Activated CD8-positive, alpha-beta memory T cell treated with anti-CD3 and anti-CD28 coated beads, Interleukin-2, amount 50 U/mL, for 48 hours (primary cell): ENCODE measurements at regions not wholly inside any gene's neighbourhood (a gene's known extent, or its start where the extent isn't known, plus 50 kb on each side); places are given as distances from the start of the nearest gene placed in this dataset.

Experiments
- DNase-seq: peaks from one replicate; pipeline ENCODE4 v3.0.0-alpha.2; 2020

- no peak for DNase-seq
Observed at GRCh38 chr9:106575823-106576222, 287.1 kb upstream of the ZNF462 start.

GRCh38 chr9:106576232-106576760, 286.7 kb upstream of the ZNF462 start:
- DNase-seq = no peak

GRCh38 chr9:106577121-106577520, 285.8 kb upstream of the ZNF462 start:
- no peak for DNase-seq

GRCh38 chr9:106580546-106580945, 282.4 kb upstream of the ZNF462 start:
- no peak for DNase-seq

GRCh38 chr9:106581973-106582372, 281.0 kb upstream of the ZNF462 start:
- DNase-seq = no peak

- no peak for DNase-seq
Observed at GRCh38 chr9:106583751-106584150, 279.2 kb upstream of the ZNF462 start.

GRCh38 chr9:106587042-106587441, 275.9 kb upstream of the ZNF462 start:
- no peak for DNase-seq

GRCh38 chr9:106588626-106589025, 274.3 kb upstream of the ZNF462 start:
- no peak for DNase-seq

- DNase-seq = no peak
Observed at GRCh38 chr9:106590759-106591505, 272.0 kb upstream of the ZNF462 start.

GRCh38 chr9:106593201-106593600, 269.8 kb upstream of the ZNF462 start:
- DNase-seq = no peak

- no peak for DNase-seq
Observed at GRCh38 chr9:106596984-106597383, 266.0 kb upstream of the ZNF462 start.

GRCh38 chr9:106600955-106601560, 261.9 kb upstream of the ZNF462 start:
- DNase-seq = no peak

- DNase-seq = no peak
Observed at GRCh38 chr9:106602344-106602743, 260.6 kb upstream of the ZNF462 start.

- DNase-seq = no peak
Observed at GRCh38 chr9:106613250-106613737, 249.7 kb upstream of the ZNF462 start.

- no peak for DNase-seq
Observed at GRCh38 chr9:106615118-106615889, 247.7 kb upstream of the ZNF462 start.

GRCh38 chr9:106616026-106616425, 246.9 kb upstream of the ZNF462 start:
- DNase-seq = no peak

GRCh38 chr9:106616851-106617345, 246.1 kb upstream of the ZNF462 start:
- DNase-seq = no peak

GRCh38 chr9:106619211-106619610, 243.8 kb upstream of the ZNF462 start:
- no peak for DNase-seq

GRCh38 chr9:106620081-106620480, 242.9 kb upstream of the ZNF462 start:
- no peak for DNase-seq

- no peak for DNase-seq
Observed at GRCh38 chr9:106620866-106621265, 242.1 kb upstream of the ZNF462 start.

- no peak for DNase-seq
Observed at GRCh38 chr9:106621313-106622163, 241.4 kb upstream of the ZNF462 start.

GRCh38 chr9:106622164-106622487, 240.8 kb upstream of the ZNF462 start:
- no peak for DNase-seq

- no peak for DNase-seq
Observed at GRCh38 chr9:106623558-106623957, 239.4 kb upstream of the ZNF462 start.
